Endothelial cell of umbilical vein (primary cell): ENCODE measurements at regions not wholly inside any gene's neighbourhood (a gene's known extent, or its start where the extent isn't known, plus 50 kb on each side); places are given as distances from the start of the nearest gene placed in this dataset.

ENCODE experiments used
- BruUV-seq: library from RNA; stranded (reverse); fragments of 400-500 nt; replicated peaks from 2 replicates; lab custom pipeline; 2021; lab: Mats Ljungman, UMichigan
- CTCF ChIA-PET: fragments of 300-600, 350-600 bp; sonication (Branson Sonifier 250); formaldehyde crosslinking; loops from one replicate; lab custom pipeline; 2021; ENCODE audit warnings: antibody characterized with exemption, inconsistent platforms; lab: Charles Lee
- POLR2A ChIA-PET: fragments of 300-600, 350-600 bp; sonication (Branson Sonifier 250); formaldehyde crosslinking; loops from one replicate; lab custom pipeline; 2021; ENCODE audit warnings: antibody characterized with exemption, inconsistent platforms; lab: Charles Lee
- DNase-seq: peaks from one replicate; pipeline ENCODE4 v3.0.0-alpha.2; 2011; ENCODE audit warnings: low read depth, low spot score
- FAIRE-seq: peaks from 2 replicates; lab custom pipeline; 2011; peaks lifted over from hg19 to GRCh38; lab: Jason Lieb, UNC
- H2AFZ ChIP-seq: 2 replicates; pipeline ENCODE4 v1.6.0; 2012; ENCODE audit warnings: low read depth, low read length, control low read depth, inconsistent platforms
- H3K27ac ChIP-seq: 2 replicates; pipeline ENCODE4 v1.5.1; 2011; ENCODE audit warnings: low read depth, mild to moderate bottlenecking, control low read depth, low read length, moderate library complexity; ENCODE audit not compliant: insufficient read depth
- H3K27me3 ChIP-seq, 2 experiments: 2 replicates each; pipeline versions ENCODE4 v1.6.0 to v1.6.1; 2011; ENCODE audit warnings: low read length in 2 of 2, mixed read lengths in 1 of 2; ENCODE audit not compliant: control insufficient read depth in 2 of 2, insufficient read depth in 2 of 2
- H3K36me3 ChIP-seq, 2 experiments: 2 replicates in 1 of 2; 3 replicates in 1 of 2; pipeline ENCODE4 v1.5.1; 2011; ENCODE audit warnings: low read length in 2 of 2, mild to moderate bottlenecking in 1 of 2, moderate library complexity in 1 of 2; ENCODE audit not compliant: control insufficient read depth in 2 of 2, insufficient read depth in 2 of 2; ENCODE audit errors: extremely low read depth in 1 of 2
- H3K4me1 ChIP-seq: 3 replicates; pipeline ENCODE4 v1.5.1; 2011; ENCODE audit warnings: mild to moderate bottlenecking, low read length; ENCODE audit not compliant: control insufficient read depth, insufficient read depth; ENCODE audit errors: extremely low read depth
- H3K4me2 ChIP-seq: 2 replicates; pipeline ENCODE4 v1.6.1; 2011; ENCODE audit warnings: low read length, control low read depth, mixed read lengths; ENCODE audit not compliant: insufficient read depth
- H3K4me3 ChIP-seq, 3 experiments: fragments of 200-600 bp in 1 of 3; sonication (generic), shearing (Covaris generic) in 1 of 3; replicated peaks in 1 of 3; 2 replicates each; pipeline ENCODE4 v1.5.1; 2011 to 2016; ENCODE audit warnings: control low read depth in 3 of 3, low read length in 3 of 3, mild to moderate bottlenecking in 2 of 3, inconsistent platforms in 1 of 3, low read depth in 1 of 3, moderate library complexity in 1 of 3; ENCODE audit not compliant: insufficient read depth in 1 of 3
- H3K79me2 ChIP-seq: 2 replicates; pipeline ENCODE4 v1.6.0; 2012; ENCODE audit warnings: low read length, inconsistent platforms; ENCODE audit not compliant: control insufficient read depth, insufficient read depth
- H3K9ac ChIP-seq: replicated peaks from 2 replicates; pipeline ENCODE3; 2011; ENCODE audit warnings: low read length, control low read depth; ENCODE audit not compliant: insufficient read depth; ENCODE audit errors: extremely low read depth
- H3K9me1 ChIP-seq: replicated peaks from 3 replicates; pipeline ENCODE4 v1.6.0; 2011; ENCODE audit warnings: mild to moderate bottlenecking, low read length; ENCODE audit not compliant: control insufficient read depth, insufficient read depth; ENCODE audit errors: extremely low read depth
- H3K9me3 ChIP-seq: replicated peaks from 2 replicates; pipeline ENCODE4 v1.5.1; 2012; ENCODE audit warnings: low read length, inconsistent platforms; ENCODE audit not compliant: control insufficient read depth, insufficient read depth
- H4K20me1 ChIP-seq: replicated peaks from 2 replicates; pipeline ENCODE3; 2011; ENCODE audit warnings: mild to moderate bottlenecking, low read length; ENCODE audit not compliant: control insufficient read depth, insufficient read depth; ENCODE audit errors: extremely low read depth
- EZH2 ChIP-seq: IDR thresholded peaks from 2 replicates; pipeline ENCODE4 v1.6.1; 2012; ENCODE audit warnings: borderline replicate concordance, low read depth, mild to moderate bottlenecking, moderate library complexity, low read length, inconsistent platforms; ENCODE audit not compliant: severe bottlenecking
- FOS ChIP-seq: IDR thresholded peaks from 2 replicates; pipeline ENCODE4 v1.6.1; 2011; ENCODE audit warnings: mild to moderate bottlenecking, low read length, moderate library complexity, borderline replicate concordance; ENCODE audit not compliant: insufficient read depth
- GATA2 ChIP-seq: IDR thresholded peaks from 2 replicates; pipeline ENCODE4 v1.7.0; 2011; ENCODE audit warnings: low read depth, mild to moderate bottlenecking, moderate library complexity, mixed read lengths, low read length; ENCODE audit not compliant: insufficient read length, insufficient read depth
- JUN ChIP-seq: IDR thresholded peaks from 2 replicates; pipeline ENCODE4 v1.6.1; 2011; ENCODE audit warnings: borderline replicate concordance, low read depth; ENCODE audit not compliant: insufficient read length, insufficient read depth
- MYC ChIP-seq: IDR thresholded peaks from one replicate; pipeline ENCODE4 v1.6.1; 2011; ENCODE audit warnings: mild to moderate bottlenecking, low read depth, low read length
- POLR2A ChIP-seq: IDR thresholded peaks from 2 replicates; pipeline ENCODE4 v1.6.1; 2012; ENCODE audit warnings: low read depth, mild to moderate bottlenecking, control low read depth, low read length
- POLR2AphosphoS5 ChIP-seq: IDR thresholded peaks from 2 replicates; pipeline ENCODE4 v1.6.1; 2012; ENCODE audit warnings: low read depth, mild to moderate bottlenecking, control low read depth, low read length, moderate library complexity; ENCODE audit not compliant: insufficient read depth
- dilution Hi-C: fragments of 300-500 bp; cut with MboI; formaldehyde crosslinking; loops from one replicate; pipeline ENCODE4 v1.15.0; 2019; ENCODE audit warnings: low sequenced_read_pairs; ENCODE audit not compliant: extremely low pct_ligation_motif_present
- intact Hi-C: fragments of 100-400 bp; cut with micrococcal nuclease; formaldehyde crosslinking; loops from one replicate; pipeline ENCODE4 v1.10.0; 2022
- TF ChIP-seq, protein P1 (sequence below), 2 donors: IDR thresholded peaks; 1 replicate in 1 of 2; 2 replicates in 1 of 2; pipeline ENCODE4 v1.5.1; 2011; ENCODE audit warnings: low read length in 2 of 2, mild to moderate bottlenecking in 2 of 2, moderate library complexity in 2 of 2, control low read depth in 1 of 2, inconsistent platforms in 1 of 2, low read depth in 1 of 2; ENCODE audit not compliant: insufficient read depth in 1 of 2; ENCODE audit errors: extremely low read depth in 1 of 2
- TF ChIP-seq, protein P2 (sequence below): IDR thresholded peaks from 2 replicates; pipeline ENCODE4 v1.6.1; 2011; ENCODE audit not compliant: insufficient read depth, insufficient read length

DNA sequence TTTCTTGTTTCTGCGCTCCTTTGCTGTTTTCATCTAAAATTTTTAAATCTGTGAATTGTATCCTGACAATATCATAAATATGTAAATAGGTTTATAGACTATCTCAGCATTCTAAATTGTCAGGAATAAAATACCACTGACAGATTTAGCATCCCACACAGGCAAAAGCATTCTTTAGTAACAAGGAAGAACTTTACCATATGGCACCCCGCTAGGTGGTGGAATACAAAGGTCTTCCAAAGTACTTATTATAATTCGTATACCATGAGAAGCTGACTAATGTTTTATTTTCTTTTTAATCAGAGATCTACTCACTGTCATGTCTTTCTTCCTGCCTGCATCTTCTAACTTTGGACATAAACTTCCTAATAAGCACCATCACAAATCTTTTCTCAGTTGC is 328.8 kb upstream of the NOVA1 start:
- FAIRE-seq: no peak

GRCh38 chr14:26928019-26928418 is 330.2 kb upstream of the NOVA1 start:
- FAIRE-seq (no peak), DNase-seq (no peak)
- POLR2A ChIA-PET: no interaction called here
- H3K27ac ChIP-seq: no peak overlapping the region
- H4K20me1 ChIP-seq: no peaks in the 10 kb centered on the region
- no peaks in the 10 kb centered on the region for H3K9me3 ChIP-seq
- H3K79me2 ChIP-seq: no peaks in the 10 kb centered on the region
- CTCF ChIA-PET: no interaction called here
- dilution Hi-C loops: no loop called here
- H3K9me1 ChIP-seq: no peaks in the 10 kb centered on the region
- no peak overlapping the region for H3K4me2 ChIP-seq
- no TSS peak for BruUV-seq
- no peaks in the 10 kb centered on the region for H3K4me1 ChIP-seq
- TF ChIP-seq GATA2 (no peak), POLR2AphosphoS5 (no peak), POLR2A (no peak), FOS (no peak), EZH2 (no peak), MYC (no peak)
- TF ChIP-seq, protein P1, sequence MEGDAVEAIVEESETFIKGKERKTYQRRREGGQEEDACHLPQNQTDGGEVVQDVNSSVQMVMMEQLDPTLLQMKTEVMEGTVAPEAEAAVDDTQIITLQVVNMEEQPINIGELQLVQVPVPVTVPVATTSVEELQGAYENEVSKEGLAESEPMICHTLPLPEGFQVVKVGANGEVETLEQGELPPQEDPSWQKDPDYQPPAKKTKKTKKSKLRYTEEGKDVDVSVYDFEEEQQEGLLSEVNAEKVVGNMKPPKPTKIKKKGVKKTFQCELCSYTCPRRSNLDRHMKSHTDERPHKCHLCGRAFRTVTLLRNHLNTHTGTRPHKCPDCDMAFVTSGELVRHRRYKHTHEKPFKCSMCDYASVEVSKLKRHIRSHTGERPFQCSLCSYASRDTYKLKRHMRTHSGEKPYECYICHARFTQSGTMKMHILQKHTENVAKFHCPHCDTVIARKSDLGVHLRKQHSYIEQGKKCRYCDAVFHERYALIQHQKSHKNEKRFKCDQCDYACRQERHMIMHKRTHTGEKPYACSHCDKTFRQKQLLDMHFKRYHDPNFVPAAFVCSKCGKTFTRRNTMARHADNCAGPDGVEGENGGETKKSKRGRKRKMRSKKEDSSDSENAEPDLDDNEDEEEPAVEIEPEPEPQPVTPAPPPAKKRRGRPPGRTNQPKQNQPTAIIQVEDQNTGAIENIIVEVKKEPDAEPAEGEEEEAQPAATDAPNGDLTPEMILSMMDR (IDR thresholded peaks at IDR 0.05; ENCODE audit: extremely low read depth in 1 of 2, insufficient read depth in 1 of 2, low read depth in 1 of 2, low read length in 2 of 2): no peak
- TF ChIP-seq, protein P2, sequence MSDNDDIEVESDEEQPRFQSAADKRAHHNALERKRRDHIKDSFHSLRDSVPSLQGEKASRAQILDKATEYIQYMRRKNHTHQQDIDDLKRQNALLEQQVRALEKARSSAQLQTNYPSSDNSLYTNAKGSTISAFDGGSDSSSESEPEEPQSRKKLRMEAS: no peak
- H3K9ac ChIP-seq: no peak overlapping the region
- intact Hi-C loops: no loop called here
- no peak overlapping the region for H2AFZ ChIP-seq
- no peaks in the 10 kb centered on the region for H3K27me3 ChIP-seq
- no peaks in the 10 kb centered on the region for H3K36me3 ChIP-seq
- H3K4me3 ChIP-seq: no peak overlapping the region

More for the DNA sequence above, 328.8 kb upstream of the NOVA1 start:
- no peak overlapping the region for H2AFZ ChIP-seq
- no peaks in the 10 kb centered on the region for H3K27me3 ChIP-seq
- H3K9me1 ChIP-seq: no peaks in the 10 kb centered on the region
- no peak overlapping the region for H3K9ac ChIP-seq
- ChIA-PET POLR2A (no interaction called here), CTCF (no interaction called here)
- no peaks in the 10 kb centered on the region for H3K4me1 ChIP-seq
- dilution Hi-C loops (no loop called here), intact Hi-C loops (no loop called here)
- no peaks in the 10 kb centered on the region for H3K36me3 ChIP-seq
- H3K9me3 ChIP-seq: no peaks in the 10 kb centered on the region
- no peak overlapping the region for H3K4me3 ChIP-seq
- H3K27ac ChIP-seq: no peak overlapping the region
- DNase-seq: no peak
- H3K4me2 ChIP-seq: no peak overlapping the region
- BruUV-seq: no TSS peak
- no peaks in the 10 kb centered on the region for H4K20me1 ChIP-seq
- H3K79me2 ChIP-seq: no peaks in the 10 kb centered on the region
- no peak for TF ChIP-seq JUN
